ENCODE measurements at regions not wholly inside any gene's neighbourhood (a gene's known extent, or its start where the extent isn't known, plus 50 kb on each side); places are given as distances from the start of the nearest gene placed in this dataset.

DNA sequence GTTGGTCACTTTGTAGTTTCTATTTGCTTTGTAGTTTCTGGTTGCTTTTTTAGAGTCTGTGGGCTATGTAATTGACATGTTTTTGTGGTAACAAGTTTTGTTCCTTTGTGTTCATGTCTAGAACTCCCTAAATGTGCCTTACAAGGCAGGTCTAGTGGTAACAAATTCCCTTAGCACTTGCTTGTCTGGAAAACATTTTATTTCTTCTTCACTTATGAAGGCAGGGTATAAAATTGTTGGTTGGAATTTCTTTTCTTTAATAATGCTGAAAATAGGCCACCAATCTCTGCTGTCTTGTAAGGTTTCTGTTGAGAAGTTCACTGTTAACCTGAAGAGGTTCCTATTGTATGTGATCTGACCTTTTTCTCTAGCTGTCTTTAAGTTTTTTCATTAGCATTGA is 383.6 kb downstream of the EPHA7 start:
- H3K23me2 ChIP-seq (ENCODE audit: low read depth, low read length), result no peaks in the 10 kb centered on the region
- no peaks in the 10 kb centered on the region for H3K79me2 ChIP-seq (ENCODE audit: control insufficient read depth in 1 of 2, insufficient read depth in 2 of 2, low read length in 2 of 2)
- no peaks in the 10 kb centered on the region for H3K79me1 ChIP-seq (ENCODE audit: low read depth, low read length)
- no peaks in the 10 kb centered on the region for H4K20me1 ChIP-seq (replicated peaks in 1 of 2; ENCODE audit: control insufficient read depth in 1 of 2, insufficient read depth in 2 of 2, low read length in 2 of 2)
- no peak overlapping the region for H3K23ac ChIP-seq (ENCODE audit: insufficient read length)
- H3K4ac ChIP-seq (replicated peaks; ENCODE audit: insufficient read length, low read depth, low read length), result no peak overlapping the region
- no peak overlapping the region for H2BK15ac ChIP-seq (ENCODE audit: low read length)
- H3K36me3 ChIP-seq (ENCODE audit: control insufficient read depth in 2 of 4, insufficient read depth in 4 of 4, low read length in 3 of 4), result peaks cover 0 to 3% (median 0%) of the 10 kb centered on the region in 4 experiments; a peak in 2 of 8 replicates
- no peak overlapping the region for H3K27ac ChIP-seq (ENCODE audit: low read depth, low read length)
- no peaks in the 10 kb centered on the region; a peak in 1 of 7 replicates for H3K4me1 ChIP-seq (replicated peaks in 1 of 4; ENCODE audit: control insufficient read depth in 3 of 4, insufficient read depth in 4 of 4, low read length in 3 of 4)
- no peak overlapping the region for H2BK12ac ChIP-seq (ENCODE audit: low read depth, low read length)
- no peak overlapping the region for H3K4me3 ChIP-seq (ENCODE audit: extremely low read depth in 1 of 4, insufficient read depth in 2 of 4, low read depth in 3 of 4, low read length in 4 of 4)
- H3K18ac ChIP-seq (ENCODE audit: extremely low read depth, low read length), result no peak overlapping the region
- POLR2A ChIA-PET (ENCODE audit: partially characterized antibody), result no interaction called here
- no peak overlapping the region for H4K91ac ChIP-seq (replicated peaks; ENCODE audit: insufficient read length, low read length)
- no peak overlapping the region for H3K9ac ChIP-seq (replicated peaks in 1 of 4; ENCODE audit: extremely low read depth in 1 of 4, low read depth in 3 of 4, low read length in 3 of 4)
- H2BK120ac ChIP-seq (replicated peaks; ENCODE audit: low read depth, low read length), result no peak overlapping the region
- DNase-seq (ENCODE audit: low read depth in 1 of 2, low spot score in 2 of 2) (no peak), FAIRE-seq (no peak)
- CTCF ChIA-PET (ENCODE audit: partially characterized antibody), result interaction anchor here (1.1 to 2.8 kb wide), 6 partner anchors 10 to 412 kb away, joined by 3 to 16 read pairs (median 4); no protein-coding TSS in a partner anchor
- H2BK20ac ChIP-seq (ENCODE audit: low read length), result no peak overlapping the region
- no peak overlapping the region for H4K5ac ChIP-seq (ENCODE audit: insufficient read length, low read depth, low read length)
- H3K9me3 ChIP-seq (ENCODE audit: insufficient read depth in 2 of 2, low read depth in 1 of 2, low read length in 1 of 2), result peaks cover 8 to 15% of the 10 kb centered on the region in 2 experiments
- H3K4me2 ChIP-seq (ENCODE audit: insufficient read depth in 1 of 2, low read depth in 2 of 2, low read length in 2 of 2), result no peak overlapping the region
- no peak overlapping the region for H4K8ac ChIP-seq (ENCODE audit: extremely low read depth, insufficient read depth, low read length)
- no peak overlapping the region for H2BK5ac ChIP-seq (ENCODE audit: low read depth, low read length)
- H3K27me3 ChIP-seq (replicated peaks in 1 of 4; ENCODE audit: control insufficient read depth in 3 of 4, extremely low read depth in 1 of 4, insufficient read depth in 3 of 4, low read length in 3 of 4), result no peaks in the 10 kb centered on the region
- no peak overlapping the region for H2AFZ ChIP-seq (ENCODE audit: low read length)
- no peak overlapping the region for H2AK5ac ChIP-seq (ENCODE audit: low read depth, low read length)
- no peak for TF ChIP-seq SP2 (IDR thresholded peaks at IDR 0.05; ENCODE audit: low read length)
- no peak for TF ChIP-seq EGR1 (IDR thresholded peaks at IDR 0.05; ENCODE audit: borderline replicate concordance, low read depth, low read length)
- TF ChIP-seq, protein P1, sequence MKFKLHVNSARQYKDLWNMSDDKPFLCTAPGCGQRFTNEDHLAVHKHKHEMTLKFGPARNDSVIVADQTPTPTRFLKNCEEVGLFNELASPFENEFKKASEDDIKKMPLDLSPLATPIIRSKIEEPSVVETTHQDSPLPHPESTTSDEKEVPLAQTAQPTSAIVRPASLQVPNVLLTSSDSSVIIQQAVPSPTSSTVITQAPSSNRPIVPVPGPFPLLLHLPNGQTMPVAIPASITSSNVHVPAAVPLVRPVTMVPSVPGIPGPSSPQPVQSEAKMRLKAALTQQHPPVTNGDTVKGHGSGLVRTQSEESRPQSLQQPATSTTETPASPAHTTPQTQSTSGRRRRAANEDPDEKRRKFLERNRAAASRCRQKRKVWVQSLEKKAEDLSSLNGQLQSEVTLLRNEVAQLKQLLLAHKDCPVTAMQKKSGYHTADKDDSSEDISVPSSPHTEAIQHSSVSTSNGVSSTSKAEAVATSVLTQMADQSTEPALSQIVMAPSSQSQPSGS (IDR thresholded peaks at IDR 0.05; ENCODE audit: low read length), result no peak
- TF ChIP-seq, protein P2, sequence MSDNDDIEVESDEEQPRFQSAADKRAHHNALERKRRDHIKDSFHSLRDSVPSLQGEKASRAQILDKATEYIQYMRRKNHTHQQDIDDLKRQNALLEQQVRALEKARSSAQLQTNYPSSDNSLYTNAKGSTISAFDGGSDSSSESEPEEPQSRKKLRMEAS (IDR thresholded peaks at IDR 0.05), result no peak
- TF ChIP-seq BRCA1 (IDR thresholded peaks at IDR 0.05; ENCODE audit: low read depth, low read length), result no peak
- TF ChIP-seq CHD1 (IDR thresholded peaks at IDR 0.05; ENCODE audit: low read depth, low read length), result no peak
- no peak for TF ChIP-seq CREB1 (IDR thresholded peaks at IDR 0.05)
- no peak for TF ChIP-seq SUZ12 (IDR thresholded peaks at IDR 0.05; ENCODE audit: low read length)
- no peak for TF ChIP-seq SP1 (IDR thresholded peaks at IDR 0.05; ENCODE audit: low read depth, low read length)
- no peak for TF ChIP-seq MAFK (IDR thresholded peaks at IDR 0.05; ENCODE audit: low read depth, low read length)
- no peak for TF ChIP-seq POLR2A (IDR thresholded peaks at IDR 0.05; ENCODE audit: control extremely low read depth in 1 of 2, low read depth in 2 of 2, low read length in 2 of 2)
- TF ChIP-seq RBBP5 (IDR thresholded peaks at IDR 0.05; ENCODE audit: borderline replicate concordance, low read depth, low read length), result no peak
- H3K14ac ChIP-seq (ENCODE audit: insufficient read length), result no peak overlapping the region
- no peak overlapping the region for H3K56ac ChIP-seq (replicated peaks; ENCODE audit: insufficient read length, low read depth, low read length)

Data from H1 (cell line).